Liver (tissue), 7 donors: ENCODE measurements at regions not wholly inside any gene's neighbourhood (a gene's known extent, or its start where the extent isn't known, plus 50 kb on each side); places are given as distances from the start of the nearest gene placed in this dataset.

Experiments
- DNase-seq: peaks from one replicate; pipeline ENCODE4 v3.0.0-alpha.2; 2017; ENCODE audit warnings: low spot score
- H3K27ac ChIP-seq, 2 donors: one replicate each; pipeline ENCODE4 v1.7.0; 2013; ENCODE audit warnings: inconsistent platforms in 2 of 2, low read length in 2 of 2, control low read depth in 1 of 2, low read depth in 1 of 2, mild to moderate bottlenecking in 1 of 2
- H3K27me3 ChIP-seq, 4 donors: one replicate each; pipeline versions ENCODE4 v1.6.1 to v1.7.0; 2013; ENCODE audit warnings: low read length in 3 of 4, inconsistent platforms in 1 of 4, mild to moderate bottlenecking in 1 of 4, moderate library complexity in 1 of 4; ENCODE audit not compliant: control insufficient read depth in 4 of 4, insufficient read depth in 4 of 4
- H3K36me3 ChIP-seq, 4 donors: one replicate each; pipeline versions ENCODE4 v1.6.1 to v1.7.0; 2013; ENCODE audit warnings: low read length in 3 of 4, mild to moderate bottlenecking in 3 of 4, low read depth in 1 of 4, moderate library complexity in 1 of 4; ENCODE audit not compliant: control insufficient read depth in 4 of 4, insufficient read depth in 3 of 4
- H3K4me1 ChIP-seq, 4 donors: one replicate each; pipeline versions ENCODE4 v1.6.1 to v1.7.0; 2013; ENCODE audit warnings: low read length in 3 of 4, mild to moderate bottlenecking in 3 of 4, moderate library complexity in 1 of 4; ENCODE audit not compliant: control insufficient read depth in 4 of 4, insufficient read depth in 4 of 4
- H3K4me3 ChIP-seq, 3 donors: one replicate each; pipeline versions ENCODE4 v1.6.1 to v1.7.0; 2013; ENCODE audit warnings: low read length in 3 of 3, control low read depth in 1 of 3, low read depth in 1 of 3, mild to moderate bottlenecking in 1 of 3
- H3K9ac ChIP-seq, 2 donors: one replicate each; pipeline ENCODE4 v1.7.0; 2013; ENCODE audit warnings: low read length in 2 of 2, mild to moderate bottlenecking in 2 of 2, moderate library complexity in 2 of 2, control low read depth in 1 of 2, low read depth in 1 of 2
- H3K9me3 ChIP-seq, 4 donors: one replicate each; pipeline versions ENCODE4 v1.6.1 to v1.7.0; 2013; ENCODE audit warnings: low read length in 3 of 4; ENCODE audit not compliant: control insufficient read depth in 4 of 4
- ATF3 ChIP-seq: IDR thresholded peaks from 2 replicates; pipeline ENCODE4 v1.6.1; 2016; ENCODE audit warnings: antibody characterized with exemption
- EGR1 ChIP-seq, 2 donors: IDR thresholded peaks; 2 replicates each; pipeline ENCODE4 v1.6.1; 2016 to 2018; ENCODE audit warnings: antibody characterized with exemption in 2 of 2, low read depth in 2 of 2
- FOXA1 ChIP-seq: IDR thresholded peaks from 2 replicates; pipeline ENCODE4 v1.6.1; 2016; ENCODE audit warnings: antibody characterized with exemption
- GABPA ChIP-seq, 2 donors: IDR thresholded peaks in 1 of 2; conservative IDR thresholded peaks in 1 of 2; 2 replicates each; pipeline ENCODE4 v1.6.1; 2016; ENCODE audit warnings: antibody characterized with exemption in 2 of 2, mild to moderate bottlenecking in 1 of 2, moderate library complexity in 1 of 2
- HNF4A ChIP-seq, 2 donors: conservative IDR thresholded peaks; 2 replicates each; pipeline ENCODE4 v1.6.1; 2016; ENCODE audit warnings: antibody characterized with exemption in 2 of 2, mild to moderate bottlenecking in 2 of 2
- HNF4G ChIP-seq: IDR thresholded peaks from 2 replicates; pipeline ENCODE4 v1.6.1; 2016; ENCODE audit warnings: antibody characterized with exemption
- NR2F2 ChIP-seq: IDR thresholded peaks from 2 replicates; pipeline ENCODE4 v1.6.1; 2016; ENCODE audit warnings: antibody characterized with exemption
- RAD21 ChIP-seq, 2 donors: IDR thresholded peaks; 2 replicates each; pipeline ENCODE4 v1.6.1; 2016; ENCODE audit warnings: antibody characterized with exemption in 2 of 2, mild to moderate bottlenecking in 2 of 2
- RXRA ChIP-seq, 2 donors: IDR thresholded peaks; 2 replicates each; pipeline ENCODE4 v1.6.1; 2017 to 2018; ENCODE audit warnings: antibody characterized with exemption in 2 of 2, mild to moderate bottlenecking in 1 of 2
- SP1 ChIP-seq: IDR thresholded peaks from 2 replicates; pipeline ENCODE4 v1.6.1; 2018; ENCODE audit warnings: antibody characterized with exemption, mild to moderate bottlenecking
- TAF1 ChIP-seq: conservative IDR thresholded peaks from 2 replicates; pipeline ENCODE4 v1.6.1; 2016; ENCODE audit warnings: antibody characterized with exemption, mild to moderate bottlenecking
- YY1 ChIP-seq: IDR thresholded peaks from 2 replicates; pipeline ENCODE4 v1.6.1; 2016; ENCODE audit warnings: antibody characterized with exemption, mild to moderate bottlenecking
- WGBS: extraction: QIAGEN DNeasy Blood & Tissue Kit; methylation state at CpG from one replicate; pipeline ENCODE4 v1.1.7; 2013; 5-methylcytosine and 5-hydroxymethylcytosine counted together
- TF ChIP-seq, protein P1 (sequence below): IDR thresholded peaks from 2 replicates; pipeline ENCODE4 v1.6.1; 2016; ENCODE audit warnings: antibody characterized with exemption
- donor health status: healthy.
- donor health status: healthy.
- donor health status: healthy.
- donor health status: healthy.

DNA sequence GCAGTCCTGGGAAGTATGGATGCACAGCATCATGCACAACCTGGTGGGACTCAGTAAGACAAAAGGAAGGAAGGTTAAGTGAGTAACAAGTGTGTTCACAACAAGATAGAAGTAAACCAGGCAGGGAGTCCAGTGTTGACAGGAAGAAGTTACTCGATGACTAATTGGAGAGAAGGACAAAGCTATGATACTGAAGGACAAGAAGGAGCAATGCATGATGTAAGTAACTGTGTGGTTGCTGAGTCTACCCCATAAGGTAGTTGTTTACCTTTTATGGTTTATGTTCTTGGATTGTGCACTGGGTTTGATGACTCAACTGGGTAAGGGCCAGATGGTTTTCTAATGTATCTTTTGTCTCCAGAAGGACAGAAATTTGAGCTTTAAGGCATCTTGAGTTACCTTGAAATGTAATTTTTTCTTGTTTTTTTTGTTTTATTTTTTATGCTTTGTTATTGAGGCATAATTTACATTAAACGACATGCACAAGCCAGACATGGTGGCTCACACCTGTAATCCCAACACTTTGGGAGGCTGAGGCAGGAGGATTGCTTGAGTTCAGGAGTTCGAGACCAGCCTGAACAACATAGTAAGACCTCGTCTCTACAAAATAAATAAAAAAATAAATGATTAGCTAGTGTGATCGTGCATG lies 89.2 kb upstream of the CAST start:
- Histone ChIP-seq H3K27me3 (no peaks in the 10 kb centered on the region), H3K9ac (no peak overlapping the region), H3K9me3 (no peaks in the 10 kb centered on the region), H3K4me3 (no peak overlapping the region), H3K27ac (no peak overlapping the region), H3K36me3 (no peaks in the 10 kb centered on the region), H3K4me1 (no peaks in the 10 kb centered on the region)
- 88% methylated on average over 5 of the region's 5 CpGs for WGBS
- TF ChIP-seq SP1 (no peak), NR2F2 (no peak)
- no peak for DNase-seq

DNA sequence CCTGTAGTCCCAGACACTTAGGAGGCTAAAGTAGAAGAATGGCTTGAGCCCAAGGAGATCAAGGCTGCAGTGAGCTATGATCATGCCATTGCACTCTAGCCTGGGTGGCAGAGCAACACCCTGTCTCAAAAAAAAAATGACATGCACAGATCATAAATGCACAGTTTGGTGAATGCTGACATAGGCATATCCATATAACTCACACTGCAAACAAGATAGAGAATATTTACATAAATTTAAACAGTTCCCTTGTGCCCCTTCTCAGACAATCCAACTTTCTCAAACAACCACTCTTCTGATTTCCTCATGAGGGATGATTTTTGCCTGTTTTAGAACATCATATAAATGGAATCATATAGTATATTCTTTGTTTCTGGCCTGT lies 88.7 kb upstream of the CAST start:
- Histone ChIP-seq H3K27ac (no peak overlapping the region), H3K9ac (no peak overlapping the region), H3K9me3 (no peaks in the 10 kb centered on the region), H3K27me3 (no peaks in the 10 kb centered on the region), H3K36me3 (no peaks in the 10 kb centered on the region), H3K4me1 (no peaks in the 10 kb centered on the region), H3K4me3 (no peak overlapping the region)
- TF ChIP-seq ATF3 (no peak), RXRA (IDR thresholded peaks at IDR 0.05) (no peak), TAF1 (no peak), GABPA (IDR thresholded peaks at IDR 0.05 in 1 of 2, conservative IDR thresholded peaks at IDR 0.05 in 1 of 2) (no peak), NR2F2 (no peak), FOXA1 (no peak), HNF4G (no peak), HNF4A (conservative IDR thresholded peaks at IDR 0.05) (no peak)
- TF ChIP-seq, protein P1, sequence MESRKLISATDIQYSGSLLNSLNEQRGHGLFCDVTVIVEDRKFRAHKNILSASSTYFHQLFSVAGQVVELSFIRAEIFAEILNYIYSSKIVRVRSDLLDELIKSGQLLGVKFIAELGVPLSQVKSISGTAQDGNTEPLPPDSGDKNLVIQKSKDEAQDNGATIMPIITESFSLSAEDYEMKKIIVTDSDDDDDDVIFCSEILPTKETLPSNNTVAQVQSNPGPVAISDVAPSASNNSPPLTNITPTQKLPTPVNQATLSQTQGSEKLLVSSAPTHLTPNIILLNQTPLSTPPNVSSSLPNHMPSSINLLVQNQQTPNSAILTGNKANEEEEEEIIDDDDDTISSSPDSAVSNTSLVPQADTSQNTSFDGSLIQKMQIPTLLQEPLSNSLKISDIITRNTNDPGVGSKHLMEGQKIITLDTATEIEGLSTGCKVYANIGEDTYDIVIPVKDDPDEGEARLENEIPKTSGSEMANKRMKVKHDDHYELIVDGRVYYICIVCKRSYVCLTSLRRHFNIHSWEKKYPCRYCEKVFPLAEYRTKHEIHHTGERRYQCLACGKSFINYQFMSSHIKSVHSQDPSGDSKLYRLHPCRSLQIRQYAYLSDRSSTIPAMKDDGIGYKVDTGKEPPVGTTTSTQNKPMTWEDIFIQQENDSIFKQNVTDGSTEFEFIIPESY = no peak
- DNase-seq = no peak

GRCh38 chr5:96576876-96577275 lies 85.3 kb upstream of the CAST start:
- no peak for TF ChIP-seq HNF4G
- no peak for TF ChIP-seq HNF4A (conservative IDR thresholded peaks at IDR 0.05)
- TF ChIP-seq YY1 = no peak
- TF ChIP-seq EGR1 (IDR thresholded peaks at IDR 0.05; ENCODE audit: low read depth in 2 of 2) = no peak
- no peak for TF ChIP-seq SP1
- no peak for TF ChIP-seq RAD21 (IDR thresholded peaks at IDR 0.05)
- TF ChIP-seq GABPA (IDR thresholded peaks at IDR 0.05 in 1 of 2, conservative IDR thresholded peaks at IDR 0.05 in 1 of 2) = no peak
- no peak for TF ChIP-seq ATF3
- H3K36me3 ChIP-seq = no peaks in the 10 kb centered on the region

More at GRCh38 chr5:96576876-96577275, 85.3 kb upstream of the CAST start:
- Histone ChIP-seq H3K4me1 (no peaks in the 10 kb centered on the region), H3K9ac (no peak overlapping the region), H3K4me3 (no peak overlapping the region), H3K27ac (no peak overlapping the region), H3K27me3 (no peaks in the 10 kb centered on the region), H3K9me3 (no peaks in the 10 kb centered on the region)
- 96% methylated on average over 3 of the region's 3 CpGs for WGBS
- DNase-seq = no peak
